ENCODE measurements at regions not wholly inside any gene's neighbourhood (a gene's known extent, or its start where the extent isn't known, plus 50 kb on each side); places are given as distances from the start of the nearest gene placed in this dataset.

DNA sequence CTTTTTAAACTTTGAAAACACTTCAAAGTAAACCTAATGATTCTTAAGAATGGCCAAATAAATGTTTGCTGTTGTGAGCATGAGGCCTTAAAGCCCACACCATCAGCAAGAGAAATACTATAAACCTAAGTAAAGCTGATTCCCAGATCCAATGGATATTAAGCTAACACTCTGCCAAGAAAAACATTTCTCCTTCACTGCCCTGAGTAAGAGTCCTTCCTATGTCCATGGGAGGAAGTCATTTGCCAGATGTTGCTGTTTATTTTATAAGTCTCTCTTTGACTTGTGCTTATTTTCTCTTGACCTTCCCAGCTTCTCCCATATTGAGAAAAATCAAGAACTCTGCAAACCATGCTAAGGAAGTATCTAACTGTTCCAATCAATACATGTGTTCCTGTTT is 154.3 kb upstream of the EDNRA start:
- CTCF ChIA-PET, result no interaction called here

GRCh38 chr4:147327322-147327721 is 153.6 kb upstream of the EDNRA start:
- no peak for ATAC-seq
- CTCF ChIA-PET, result no interaction called here
- no peak for DNase-seq (ENCODE audit: low spot score)
- H3K27me3 Mint-ChIP-seq (ENCODE audit: low read depth), result no peaks in the 10 kb centered on the region; the same call in 1 of the 2 replicates
- no peak overlapping the region for H3K27ac Mint-ChIP-seq
- POLR2A ChIA-PET, result no interaction called here
- H3K4me3 Mint-ChIP-seq, result no peak overlapping the region
- no peaks in the 10 kb centered on the region for H3K36me3 Mint-ChIP-seq
- H3K9me3 Mint-ChIP-seq, result peaks cover 3% of the 10 kb centered on the region
- no peaks in the 10 kb centered on the region for H3K4me1 Mint-ChIP-seq
- TF ChIP-seq CREB1 (CRISPR knock-in tag; IDR thresholded peaks at IDR 0.05), result no peak
- TF ChIP-seq RORB (CRISPR knock-in tag; IDR thresholded peaks at IDR 0.05), result no peak
- no peak for TF ChIP-seq NR1H2 (CRISPR knock-in tag; IDR thresholded peaks at IDR 0.05)
- TF ChIP-seq JAZF1 (CRISPR knock-in tag; IDR thresholded peaks at IDR 0.05), result no peak
- no peak for TF ChIP-seq MYBL2 (CRISPR knock-in tag; IDR thresholded peaks at IDR 0.05)
- TF ChIP-seq KAT7 (CRISPR knock-in tag; IDR thresholded peaks at IDR 0.05; ENCODE audit: borderline replicate concordance), result no peak
- TF ChIP-seq, protein P1, sequence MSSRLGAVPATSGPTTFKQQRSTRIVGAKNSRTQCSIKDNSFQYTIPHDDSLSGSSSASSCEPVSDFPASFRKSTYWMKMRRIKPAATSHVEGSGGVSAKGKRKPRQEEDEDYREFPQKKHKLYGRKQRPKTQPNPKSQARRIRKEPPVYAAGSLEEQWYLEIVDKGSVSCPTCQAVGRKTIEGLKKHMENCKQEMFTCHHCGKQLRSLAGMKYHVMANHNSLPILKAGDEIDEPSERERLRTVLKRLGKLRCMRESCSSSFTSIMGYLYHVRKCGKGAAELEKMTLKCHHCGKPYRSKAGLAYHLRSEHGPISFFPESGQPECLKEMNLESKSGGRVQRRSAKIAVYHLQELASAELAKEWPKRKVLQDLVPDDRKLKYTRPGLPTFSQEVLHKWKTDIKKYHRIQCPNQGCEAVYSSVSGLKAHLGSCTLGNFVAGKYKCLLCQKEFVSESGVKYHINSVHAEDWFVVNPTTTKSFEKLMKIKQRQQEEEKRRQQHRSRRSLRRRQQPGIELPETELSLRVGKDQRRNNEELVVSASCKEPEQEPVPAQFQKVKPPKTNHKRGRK (CRISPR knock-in tag; IDR thresholded peaks at IDR 0.05; ENCODE audit: borderline replicate concordance), result no peak
- TF ChIP-seq, protein P2, sequence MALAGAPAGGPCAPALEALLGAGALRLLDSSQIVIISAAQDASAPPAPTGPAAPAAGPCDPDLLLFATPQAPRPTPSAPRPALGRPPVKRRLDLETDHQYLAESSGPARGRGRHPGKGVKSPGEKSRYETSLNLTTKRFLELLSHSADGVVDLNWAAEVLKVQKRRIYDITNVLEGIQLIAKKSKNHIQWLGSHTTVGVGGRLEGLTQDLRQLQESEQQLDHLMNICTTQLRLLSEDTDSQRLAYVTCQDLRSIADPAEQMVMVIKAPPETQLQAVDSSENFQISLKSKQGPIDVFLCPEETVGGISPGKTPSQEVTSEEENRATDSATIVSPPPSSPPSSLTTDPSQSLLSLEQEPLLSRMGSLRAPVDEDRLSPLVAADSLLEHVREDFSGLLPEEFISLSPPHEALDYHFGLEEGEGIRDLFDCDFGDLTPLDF (CRISPR knock-in tag; IDR thresholded peaks at IDR 0.05), result no peak

More for the DNA sequence above, 154.3 kb upstream of the EDNRA start:
- H3K27me3 Mint-ChIP-seq (ENCODE audit: low read depth), result no peaks in the 10 kb centered on the region; the same call in 1 of the 2 replicates
- POLR2A ChIA-PET, result no interaction called here
- TF ChIP-seq GABPB1 (CRISPR knock-in tag; IDR thresholded peaks at IDR 0.05) (no peak), CTCF (IDR thresholded peaks at IDR 0.05) (no peak), ZNF425 (CRISPR knock-in tag; conservative IDR thresholded peaks at IDR 0.05) (no peak), ERG (CRISPR knock-in tag; IDR thresholded peaks at IDR 0.05) (no peak), MYBL2 (CRISPR knock-in tag; IDR thresholded peaks at IDR 0.05) (no peak)
- TF ChIP-seq, protein P3, sequence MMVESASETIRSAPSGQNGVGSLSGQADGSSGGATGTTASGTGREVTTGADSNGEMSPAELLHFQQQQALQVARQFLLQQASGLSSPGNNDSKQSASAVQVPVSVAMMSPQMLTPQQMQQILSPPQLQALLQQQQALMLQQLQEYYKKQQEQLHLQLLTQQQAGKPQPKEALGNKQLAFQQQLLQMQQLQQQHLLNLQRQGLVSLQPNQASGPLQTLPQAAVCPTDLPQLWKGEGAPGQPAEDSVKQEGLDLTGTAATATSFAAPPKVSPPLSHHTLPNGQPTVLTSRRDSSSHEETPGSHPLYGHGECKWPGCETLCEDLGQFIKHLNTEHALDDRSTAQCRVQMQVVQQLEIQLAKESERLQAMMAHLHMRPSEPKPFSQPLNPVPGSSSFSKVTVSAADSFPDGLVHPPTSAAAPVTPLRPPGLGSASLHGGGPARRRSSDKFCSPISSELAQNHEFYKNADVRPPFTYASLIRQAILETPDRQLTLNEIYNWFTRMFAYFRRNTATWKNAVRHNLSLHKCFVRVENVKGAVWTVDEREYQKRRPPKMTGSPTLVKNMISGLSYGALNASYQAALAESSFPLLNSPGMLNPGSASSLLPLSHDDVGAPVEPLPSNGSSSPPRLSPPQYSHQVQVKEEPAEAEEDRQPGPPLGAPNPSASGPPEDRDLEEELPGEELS (CRISPR knock-in tag; IDR thresholded peaks at IDR 0.05), result no peak
- TF ChIP-seq, protein P4, sequence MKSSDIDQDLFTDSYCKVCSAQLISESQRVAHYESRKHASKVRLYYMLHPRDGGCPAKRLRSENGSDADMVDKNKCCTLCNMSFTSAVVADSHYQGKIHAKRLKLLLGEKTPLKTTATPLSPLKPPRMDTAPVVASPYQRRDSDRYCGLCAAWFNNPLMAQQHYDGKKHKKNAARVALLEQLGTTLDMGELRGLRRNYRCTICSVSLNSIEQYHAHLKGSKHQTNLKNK (CRISPR knock-in tag; IDR thresholded peaks at IDR 0.05), result no peak
- TF ChIP-seq, protein P5, sequence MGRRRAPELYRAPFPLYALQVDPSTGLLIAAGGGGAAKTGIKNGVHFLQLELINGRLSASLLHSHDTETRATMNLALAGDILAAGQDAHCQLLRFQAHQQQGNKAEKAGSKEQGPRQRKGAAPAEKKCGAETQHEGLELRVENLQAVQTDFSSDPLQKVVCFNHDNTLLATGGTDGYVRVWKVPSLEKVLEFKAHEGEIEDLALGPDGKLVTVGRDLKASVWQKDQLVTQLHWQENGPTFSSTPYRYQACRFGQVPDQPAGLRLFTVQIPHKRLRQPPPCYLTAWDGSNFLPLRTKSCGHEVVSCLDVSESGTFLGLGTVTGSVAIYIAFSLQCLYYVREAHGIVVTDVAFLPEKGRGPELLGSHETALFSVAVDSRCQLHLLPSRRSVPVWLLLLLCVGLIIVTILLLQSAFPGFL (CRISPR knock-in tag; IDR thresholded peaks at IDR 0.05; ENCODE audit: borderline replicate concordance), result no peak
- no peak for DNase-seq (ENCODE audit: low spot score)
- peaks cover 6% of the 10 kb centered on the region for H3K9me3 Mint-ChIP-seq
- H3K36me3 Mint-ChIP-seq, result no peaks in the 10 kb centered on the region
- no peak overlapping the region for H3K27ac Mint-ChIP-seq
- H3K4me1 Mint-ChIP-seq, result no peaks in the 10 kb centered on the region
- ATAC-seq, result no peak
- H3K4me3 Mint-ChIP-seq, result no peak overlapping the region

Measured in WTC11 (cell line).